HepG2 (cell line): ENCODE measurements at regions not wholly inside any gene's neighbourhood (a gene's known extent, or its start where the extent isn't known, plus 50 kb on each side); places are given as distances from the start of the nearest gene placed in this dataset.

Experiments
- IRX3 ChIP-seq: sonication (generic); formaldehyde crosslinking; IDR thresholded peaks from 2 replicates; pipeline ENCODE4 v1.8.1; 2023; ENCODE audit warnings: mild to moderate bottlenecking, low read depth, missing genetic modification reagents, borderline replicate concordance
- TF ChIP-seq, protein P1 (sequence below): sonication (generic); formaldehyde crosslinking; IDR thresholded peaks from 2 replicates; pipeline ENCODE4 v1.5.0; 2020; ENCODE audit warnings: mild to moderate bottlenecking, missing genetic modification reagents

GRCh38 chr3:153437666-153438065 lies 275.6 kb downstream of the RAP2B start:
- no peak for TF ChIP-seq IRX3 (CRISPR knock-in tag)
- TF ChIP-seq, protein P1, sequence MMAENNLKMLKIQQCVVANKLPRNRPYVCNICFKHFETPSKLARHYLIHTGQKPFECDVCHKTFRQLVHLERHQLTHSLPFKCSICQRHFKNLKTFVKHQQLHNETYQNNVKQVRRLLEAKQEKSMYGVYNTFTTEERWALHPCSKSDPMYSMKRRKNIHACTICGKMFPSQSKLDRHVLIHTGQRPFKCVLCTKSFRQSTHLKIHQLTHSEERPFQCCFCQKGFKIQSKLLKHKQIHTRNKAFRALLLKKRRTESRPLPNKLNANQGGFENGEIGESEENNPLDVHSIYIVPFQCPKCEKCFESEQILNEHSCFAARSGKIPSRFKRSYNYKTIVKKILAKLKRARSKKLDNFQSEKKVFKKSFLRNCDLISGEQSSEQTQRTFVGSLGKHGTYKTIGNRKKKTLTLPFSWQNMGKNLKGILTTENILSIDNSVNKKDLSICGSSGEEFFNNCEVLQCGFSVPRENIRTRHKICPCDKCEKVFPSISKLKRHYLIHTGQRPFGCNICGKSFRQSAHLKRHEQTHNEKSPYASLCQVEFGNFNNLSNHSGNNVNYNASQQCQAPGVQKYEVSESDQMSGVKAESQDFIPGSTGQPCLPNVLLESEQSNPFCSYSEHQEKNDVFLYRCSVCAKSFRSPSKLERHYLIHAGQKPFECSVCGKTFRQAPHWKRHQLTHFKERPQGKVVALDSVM (CRISPR knock-in tag): no peak
